HepG2 (cell line): ENCODE measurements at regions not wholly inside any gene's neighbourhood (a gene's known extent, or its start where the extent isn't known, plus 50 kb on each side); places are given as distances from the start of the nearest gene placed in this dataset.

Experiments used
- ATAC-seq: fragments of 200-7000 bp; cut with Tn5 transposase; 3 replicates; pipeline ENCODE4 v1.9.1; 2020; ENCODE audit warnings: mild to moderate bottlenecking, moderate library complexity
- BruUV-seq: library from RNA; stranded (reverse); fragments of 400-500 nt; replicated peaks from 2 replicates; lab custom pipeline; 2021; lab: Mats Ljungman, UMichigan
- CTCF ChIA-PET: fragments of 300-600 bp; formaldehyde crosslinking; extraction: SDS; loops from one replicate; lab custom pipeline; 2021; ENCODE audit warnings: low total read pairs, inconsistent platforms, low intra/inter-chr PET ratio; lab: Yijun Ruan, JAX
- POLR2A ChIA-PET: fragments of 350-600 bp; sonication (Branson Sonifier 250); formaldehyde crosslinking; loops from one replicate; lab custom pipeline; 2020; ENCODE audit warnings: antibody characterized with exemption, inconsistent platforms; lab: Yijun Ruan, JAX
- DNase-seq: peaks from one replicate; pipeline ENCODE4 v3.0.0-alpha.2; 2015; ENCODE audit warnings: low spot score
- FAIRE-seq: peaks from 3 replicates; lab custom pipeline; 2011; peaks lifted over from hg19 to GRCh38; lab: Jason Lieb, UNC
- H2AFZ ChIP-seq: one replicate; pipeline ENCODE4 v1.6.1; 2011; ENCODE audit warnings: low read length, inconsistent platforms
- H3K27ac ChIP-seq: fragments of 300-600 bp; 3 replicates; pipeline ENCODE4 v1.8.0; 2011; ENCODE audit warnings: mixed run types, mild to moderate bottlenecking, mixed read lengths, low read length, inconsistent platforms; ENCODE audit not compliant: insufficient read depth; ENCODE audit errors: extremely low read length
- H3K27me3 ChIP-seq, 2 experiments: fragments of 200-600 bp in 1 of 2; 2 replicates in 1 of 2; 3 replicates in 1 of 2; pipeline versions ENCODE4 v1.6.0 to v1.8.0; 2011; ENCODE audit warnings: low read length in 2 of 2, mild to moderate bottlenecking in 2 of 2, moderate library complexity in 2 of 2, inconsistent platforms in 1 of 2; ENCODE audit not compliant: insufficient read depth in 2 of 2, control insufficient read depth in 1 of 2
- H3K36me3 ChIP-seq, 2 experiments: fragments of 200-600 bp in 1 of 2; replicated peaks in 1 of 2; 2 replicates in 1 of 2; 3 replicates in 1 of 2; pipeline versions ENCODE4 v1.5.1 to v1.8.0; 2011; ENCODE audit warnings: low read length in 2 of 2, inconsistent platforms in 1 of 2; ENCODE audit not compliant: insufficient read depth in 2 of 2, control insufficient read depth in 1 of 2
- H3K4me1 ChIP-seq: 2 replicates; pipeline ENCODE4 v1.5.1; 2012; ENCODE audit warnings: low read length, inconsistent platforms; ENCODE audit not compliant: insufficient read depth
- H3K4me2 ChIP-seq: 2 replicates; pipeline ENCODE4 v1.6.0; 2011; ENCODE audit warnings: low read depth, low read length, inconsistent platforms
- H3K4me3 ChIP-seq, 3 experiments: fragments of 200-600 bp in 1 of 3; sonication (generic), shearing (Covaris generic) in 1 of 3; replicated peaks in 1 of 3; 2 replicates each; pipeline ENCODE4 v1.5.1; 2011 to 2016; ENCODE audit warnings: low read length in 3 of 3, inconsistent platforms in 2 of 3, low read depth in 2 of 3, mild to moderate bottlenecking in 2 of 3, control low read depth in 1 of 3, mixed read lengths in 1 of 3; ENCODE audit not compliant: insufficient read depth in 1 of 3
- H3K79me2 ChIP-seq: one replicate; pipeline ENCODE4 v1.6.1; 2011; ENCODE audit warnings: low read length, inconsistent platforms; ENCODE audit not compliant: insufficient read depth
- H3K9ac ChIP-seq: 2 replicates; pipeline ENCODE4 v1.6.0; 2011; ENCODE audit warnings: mild to moderate bottlenecking, low read depth, low read length, inconsistent platforms; ENCODE audit not compliant: insufficient read depth
- H3K9me3 ChIP-seq: 2 replicates; pipeline ENCODE4 v1.5.1; 2012; ENCODE audit warnings: mild to moderate bottlenecking, low read length
- H4K20me1 ChIP-seq: 2 replicates; pipeline ENCODE4 v1.6.0; 2011; ENCODE audit warnings: inconsistent platforms, mild to moderate bottlenecking, low read length, moderate library complexity; ENCODE audit not compliant: insufficient read depth
- ATRX ChIP-seq: sonication (generic); formaldehyde crosslinking; IDR thresholded peaks from 2 replicates; pipeline ENCODE4 v1.4.0; 2020; ENCODE audit warnings: missing genetic modification reagents, borderline replicate concordance
- FOXJ3 ChIP-seq: sonication (generic); formaldehyde crosslinking; IDR thresholded peaks from 2 replicates; pipeline ENCODE4 v1.4.0; 2020; ENCODE audit warnings: missing genetic modification reagents, mild to moderate bottlenecking, borderline replicate concordance
- HES4 ChIP-seq: sonication (generic); formaldehyde crosslinking; IDR thresholded peaks from 2 replicates; pipeline ENCODE4 v1.9.0; 2021; ENCODE audit warnings: mild to moderate bottlenecking, missing genetic modification reagents, borderline replicate concordance
- IRX3 ChIP-seq: sonication (generic); formaldehyde crosslinking; IDR thresholded peaks from 2 replicates; pipeline ENCODE4 v1.8.1; 2023; ENCODE audit warnings: mild to moderate bottlenecking, low read depth, missing genetic modification reagents, borderline replicate concordance
- KLF16 ChIP-seq, 2 experiments: sonication (generic) in 1 of 2; formaldehyde crosslinking in 1 of 2; IDR thresholded peaks; 2 replicates each; pipeline versions ENCODE4 v1.6.1 to v1.8.0; 2016 to 2023; ENCODE audit warnings: missing genetic modification reagents in 2 of 2, missing compliant biosample characterization in 1 of 2
- MAFK ChIP-seq, 2 experiments: IDR thresholded peaks in 1 of 2; conservative IDR thresholded peaks in 1 of 2; 2 replicates each; pipeline ENCODE4 v1.6.1; 2011; ENCODE audit warnings: improper control_type of control experiment in 2 of 2, low read length in 2 of 2
- NPAS2 ChIP-seq: sonication (generic); formaldehyde crosslinking; IDR thresholded peaks from 2 replicates; pipeline ENCODE4 v1.8.0; 2022; ENCODE audit warnings: mild to moderate bottlenecking, missing genetic modification reagents, borderline replicate concordance
- TAF15 ChIP-seq: fragments of 200-400 bp; formaldehyde crosslinking; IDR thresholded peaks from one replicate; pipeline ENCODE4 v1.6.1; 2018; ENCODE audit warnings: mild to moderate bottlenecking, low read depth, low read length; ENCODE audit not compliant: poor library complexity, severe bottlenecking
- YY1 ChIP-seq: IDR thresholded peaks from 2 replicates; pipeline ENCODE4 v1.6.1; 2011; ENCODE audit warnings: low read length, low read depth, moderate library complexity, mild to moderate bottlenecking; ENCODE audit not compliant: insufficient read depth, insufficient replicate concordance
- ZNF766 ChIP-seq: sonication (generic); formaldehyde crosslinking; IDR thresholded peaks from 2 replicates; pipeline ENCODE4 v1.5.0; 2020; ENCODE audit warnings: missing genetic modification reagents, borderline replicate concordance
- WGBS: methylation state at CpG from one replicate; pipeline ENCODE4 v1.1.6; 2017; ENCODE audit warnings: low lambda C conversion rate; 5-methylcytosine and 5-hydroxymethylcytosine counted together
- in situ Hi-C: cut with HindIII; loops from 2 replicates; pipeline ENCODE4 v1.10.0; 2017; ENCODE audit warnings: low pct_unique_long_range_greater_than_20kb; ENCODE audit not compliant: extremely low pct_ligation_motif_present
- intact Hi-C: fragments of 100-400 bp; cut with micrococcal nuclease; formaldehyde crosslinking; loops from one replicate; pipeline ENCODE4 v1.10.0; 2022; ENCODE audit not compliant: unreplicated experiment
- TF ChIP-seq, protein P1 (sequence below): fragments of 450-650 bp; IDR thresholded peaks from 2 replicates; pipeline ENCODE4 v1.6.1; 2017; ENCODE audit warnings: mild to moderate bottlenecking
- TF ChIP-seq, protein P2 (sequence below): sonication (generic); formaldehyde crosslinking; IDR thresholded peaks from 2 replicates; pipeline ENCODE4 v1.4.0; 2020; ENCODE audit warnings: missing genetic modification reagents, borderline replicate concordance
- TF ChIP-seq, protein P3 (sequence below): sonication (generic); formaldehyde crosslinking; IDR thresholded peaks from 2 replicates; pipeline ENCODE4 v1.9.0; 2021; ENCODE audit warnings: missing genetic modification reagents, borderline replicate concordance

DNA sequence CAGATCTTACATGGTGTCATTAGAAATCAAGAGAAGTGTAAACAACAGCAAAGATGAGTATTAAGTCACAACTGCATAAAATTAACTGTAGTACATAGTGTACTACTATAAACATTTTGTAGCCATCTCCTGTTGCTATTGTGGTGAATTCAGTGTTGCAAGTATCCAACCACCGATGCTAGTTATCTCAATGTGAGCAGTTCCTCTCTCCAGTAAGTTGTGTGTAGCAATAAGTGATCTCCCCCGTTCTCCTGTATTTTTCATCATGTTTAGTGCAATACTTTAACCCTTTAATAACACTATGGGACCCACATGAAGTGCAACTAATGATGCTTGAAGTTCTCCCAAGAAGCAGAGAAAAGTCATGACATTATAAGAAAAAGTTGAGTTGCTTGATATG lies 264.7 kb upstream of the KCNH8 start:
- Histone ChIP-seq H2AFZ (no peak overlapping the region), H3K79me2 (no peaks in the 10 kb centered on the region), H3K9ac (no peak overlapping the region), H3K27ac (no peak overlapping the region), H3K36me3 (no peaks in the 10 kb centered on the region), H3K4me1 (no peaks in the 10 kb centered on the region), H4K20me1 (no peaks in the 10 kb centered on the region), H3K4me2 (no peak overlapping the region), H3K9me3 (no peaks in the 10 kb centered on the region), H3K4me3 (no peak overlapping the region), H3K27me3 (no peaks in the 10 kb centered on the region)
- FAIRE-seq (no peak), DNase-seq (no peak), ATAC-seq (no peak)
- WGBS: 3% methylated on average over 2 of the region's 2 CpGs
- no TSS peak for BruUV-seq
- intact Hi-C loops: no loop called here
- TF ChIP-seq YY1 (no peak), KLF16 (CRISPR knock-in tag; IDR thresholded peaks at IDR 0.05) (no peak), FOXJ3 (CRISPR knock-in tag) (no peak), ATRX (CRISPR knock-in tag) (no peak), IRX3 (CRISPR knock-in tag) (no peak), TAF15 (no peak), HES4 (CRISPR knock-in tag) (no peak), MAFK (conservative IDR thresholded peaks at IDR 0.05 in 1 of 2, IDR thresholded peaks at IDR 0.05 in 1 of 2; ENCODE audit: low read length in 2 of 2) (no peak), ZNF766 (CRISPR knock-in tag) (no peak), NPAS2 (CRISPR knock-in tag) (no peak)
- TF ChIP-seq, protein P1, sequence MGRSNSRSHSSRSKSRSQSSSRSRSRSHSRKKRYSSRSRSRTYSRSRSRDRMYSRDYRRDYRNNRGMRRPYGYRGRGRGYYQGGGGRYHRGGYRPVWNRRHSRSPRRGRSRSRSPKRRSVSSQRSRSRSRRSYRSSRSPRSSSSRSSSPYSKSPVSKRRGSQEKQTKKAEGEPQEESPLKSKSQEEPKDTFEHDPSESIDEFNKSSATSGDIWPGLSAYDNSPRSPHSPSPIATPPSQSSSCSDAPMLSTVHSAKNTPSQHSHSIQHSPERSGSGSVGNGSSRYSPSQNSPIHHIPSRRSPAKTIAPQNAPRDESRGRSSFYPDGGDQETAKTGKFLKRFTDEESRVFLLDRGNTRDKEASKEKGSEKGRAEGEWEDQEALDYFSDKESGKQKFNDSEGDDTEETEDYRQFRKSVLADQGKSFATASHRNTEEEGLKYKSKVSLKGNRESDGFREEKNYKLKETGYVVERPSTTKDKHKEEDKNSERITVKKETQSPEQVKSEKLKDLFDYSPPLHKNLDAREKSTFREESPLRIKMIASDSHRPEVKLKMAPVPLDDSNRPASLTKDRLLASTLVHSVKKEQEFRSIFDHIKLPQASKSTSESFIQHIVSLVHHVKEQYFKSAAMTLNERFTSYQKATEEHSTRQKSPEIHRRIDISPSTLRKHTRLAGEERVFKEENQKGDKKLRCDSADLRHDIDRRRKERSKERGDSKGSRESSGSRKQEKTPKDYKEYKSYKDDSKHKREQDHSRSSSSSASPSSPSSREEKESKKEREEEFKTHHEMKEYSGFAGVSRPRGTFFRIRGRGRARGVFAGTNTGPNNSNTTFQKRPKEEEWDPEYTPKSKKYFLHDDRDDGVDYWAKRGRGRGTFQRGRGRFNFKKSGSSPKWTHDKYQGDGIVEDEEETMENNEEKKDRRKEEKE: no peak
- TF ChIP-seq, protein P2, sequence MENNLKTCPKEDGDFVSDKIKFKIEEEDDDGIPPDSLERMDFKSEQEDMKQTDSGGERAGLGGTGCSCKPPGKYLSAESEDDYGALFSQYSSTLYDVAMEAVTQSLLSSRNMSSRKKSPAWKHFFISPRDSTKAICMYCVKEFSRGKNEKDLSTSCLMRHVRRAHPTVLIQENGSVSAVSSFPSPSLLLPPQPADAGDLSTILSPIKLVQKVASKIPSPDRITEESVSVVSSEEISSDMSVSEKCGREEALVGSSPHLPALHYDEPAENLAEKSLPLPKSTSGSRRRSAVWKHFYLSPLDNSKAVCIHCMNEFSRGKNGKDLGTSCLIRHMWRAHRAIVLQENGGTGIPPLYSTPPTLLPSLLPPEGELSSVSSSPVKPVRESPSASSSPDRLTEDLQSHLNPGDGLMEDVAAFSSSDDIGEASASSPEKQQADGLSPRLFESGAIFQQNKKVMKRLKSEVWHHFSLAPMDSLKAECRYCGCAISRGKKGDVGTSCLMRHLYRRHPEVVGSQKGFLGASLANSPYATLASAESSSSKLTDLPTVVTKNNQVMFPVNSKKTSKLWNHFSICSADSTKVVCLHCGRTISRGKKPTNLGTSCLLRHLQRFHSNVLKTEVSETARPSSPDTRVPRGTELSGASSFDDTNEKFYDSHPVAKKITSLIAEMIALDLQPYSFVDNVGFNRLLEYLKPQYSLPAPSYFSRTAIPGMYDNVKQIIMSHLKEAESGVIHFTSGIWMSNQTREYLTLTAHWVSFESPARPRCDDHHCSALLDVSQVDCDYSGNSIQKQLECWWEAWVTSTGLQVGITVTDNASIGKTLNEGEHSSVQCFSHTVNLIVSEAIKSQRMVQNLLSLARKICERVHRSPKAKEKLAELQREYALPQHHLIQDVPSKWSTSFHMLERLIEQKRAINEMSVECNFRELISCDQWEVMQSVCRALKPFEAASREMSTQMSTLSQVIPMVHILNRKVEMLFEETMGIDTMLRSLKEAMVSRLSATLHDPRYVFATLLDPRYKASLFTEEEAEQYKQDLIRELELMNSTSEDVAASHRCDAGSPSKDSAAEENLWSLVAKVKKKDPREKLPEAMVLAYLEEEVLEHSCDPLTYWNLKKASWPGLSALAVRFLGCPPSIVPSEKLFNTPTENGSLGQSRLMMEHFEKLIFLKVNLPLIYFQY (CRISPR knock-in tag): no peak
- TF ChIP-seq, protein P3, sequence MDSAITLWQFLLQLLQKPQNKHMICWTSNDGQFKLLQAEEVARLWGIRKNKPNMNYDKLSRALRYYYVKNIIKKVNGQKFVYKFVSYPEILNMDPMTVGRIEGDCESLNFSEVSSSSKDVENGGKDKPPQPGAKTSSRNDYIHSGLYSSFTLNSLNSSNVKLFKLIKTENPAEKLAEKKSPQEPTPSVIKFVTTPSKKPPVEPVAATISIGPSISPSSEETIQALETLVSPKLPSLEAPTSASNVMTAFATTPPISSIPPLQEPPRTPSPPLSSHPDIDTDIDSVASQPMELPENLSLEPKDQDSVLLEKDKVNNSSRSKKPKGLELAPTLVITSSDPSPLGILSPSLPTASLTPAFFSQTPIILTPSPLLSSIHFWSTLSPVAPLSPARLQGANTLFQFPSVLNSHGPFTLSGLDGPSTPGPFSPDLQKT (CRISPR knock-in tag): no peak
- POLR2A ChIA-PET: no interaction called here
- in situ Hi-C loops: no loop called here
- CTCF ChIA-PET: no interaction called here
